IgD-negative memory B cell (primary cell): ENCODE measurements at regions not wholly inside any gene's neighbourhood (a gene's known extent, or its start where the extent isn't known, plus 50 kb on each side); places are given as distances from the start of the nearest gene placed in this dataset.

ENCODE experiments used
- H3K27ac Mint-ChIP-seq, 3 donors: one replicate each; pipeline ENCODE4 v1.8.0; 2020 to 2022; ENCODE audit warnings: mild to moderate bottlenecking in 3 of 3, mixed read lengths in 3 of 3, moderate library complexity in 1 of 3
- H3K27me3 Mint-ChIP-seq: one replicate; pipeline ENCODE4 v1.8.0; 2021; ENCODE audit warnings: mixed read lengths
- H3K36me3 Mint-ChIP-seq: one replicate; pipeline ENCODE4 v1.8.0; 2020; ENCODE audit warnings: mild to moderate bottlenecking, mixed read lengths
- H3K4me1 Mint-ChIP-seq, 3 donors: one replicate each; pipeline ENCODE4 v1.8.0; 2020 to 2022; ENCODE audit warnings: mixed read lengths in 3 of 3, mild to moderate bottlenecking in 1 of 3
- H3K4me3 Mint-ChIP-seq, 4 donors: one replicate each; pipeline ENCODE4 v1.8.0; 2020 to 2022; ENCODE audit warnings: mild to moderate bottlenecking in 4 of 4, mixed read lengths in 4 of 4, moderate library complexity in 3 of 4
- H3K9me3 Mint-ChIP-seq, 3 donors: one replicate each; pipeline ENCODE4 v1.8.0; 2020 to 2021; ENCODE audit warnings: mixed read lengths in 3 of 3, mild to moderate bottlenecking in 1 of 3

- Mint-ChIP-seq H3K4me1 (no peaks in the 10 kb centered on the region), H3K9me3 (peaks cover 0 to 10% (median 0%) of the 10 kb centered on the region in 3 donors), H3K4me3 (no peak overlapping the region), H3K27ac (no peak overlapping the region), H3K27me3 (no peaks in the 10 kb centered on the region), H3K36me3 (no peaks in the 10 kb centered on the region)
Observed at GRCh38 chr6:92767101-92767500, 652.3 kb downstream of the EPHA7 start.

GRCh38 chr6:92763680-92764079 lies 655.7 kb downstream of the EPHA7 start:
- Mint-ChIP-seq H3K4me1 (no peaks in the 10 kb centered on the region), H3K27ac (no peak overlapping the region), H3K4me3 (no peak overlapping the region), H3K9me3 (peaks cover 0 to 5% (median 5%) of the 10 kb centered on the region in 3 donors), H3K36me3 (no peaks in the 10 kb centered on the region), H3K27me3 (no peaks in the 10 kb centered on the region)

- H3K4me1 Mint-ChIP-seq = no peaks in the 10 kb centered on the region
- no peak overlapping the region for H3K27ac Mint-ChIP-seq
- peaks cover 0 to 5% (median 2%) of the 10 kb centered on the region in 3 donors for H3K9me3 Mint-ChIP-seq
- no peak overlapping the region for H3K4me3 Mint-ChIP-seq
- H3K36me3 Mint-ChIP-seq = no peaks in the 10 kb centered on the region
- H3K27me3 Mint-ChIP-seq = no peaks in the 10 kb centered on the region
Observed at GRCh38 chr6:92763274-92763584, 656.1 kb downstream of the EPHA7 start.

- Mint-ChIP-seq H3K27ac (no peak overlapping the region), H3K36me3 (no peaks in the 10 kb centered on the region), H3K4me3 (no peak overlapping the region), H3K4me1 (no peaks in the 10 kb centered on the region), H3K27me3 (no peaks in the 10 kb centered on the region), H3K9me3 (peaks cover 0 to 5% (median 2%) of the 10 kb centered on the region in 3 donors)
Observed at GRCh38 chr6:92762443-92763273, 656.7 kb downstream of the EPHA7 start.

GRCh38 chr6:92759178-92759577 lies 660.2 kb downstream of the EPHA7 start:
- Mint-ChIP-seq H3K27me3 (no peaks in the 10 kb centered on the region), H3K27ac (no peak overlapping the region), H3K9me3 (peaks cover 0 to 5% (median 2%) of the 10 kb centered on the region in 3 donors), H3K36me3 (no peaks in the 10 kb centered on the region), H3K4me1 (no peaks in the 10 kb centered on the region), H3K4me3 (no peak overlapping the region)

- Mint-ChIP-seq H3K9me3 (peaks cover 2 to 5% (median 4%) of the 10 kb centered on the region in 3 donors), H3K4me1 (no peaks in the 10 kb centered on the region), H3K27me3 (no peaks in the 10 kb centered on the region), H3K36me3 (no peaks in the 10 kb centered on the region), H3K27ac (no peak overlapping the region), H3K4me3 (no peak overlapping the region)
Observed at GRCh38 chr6:92757925-92758324, 661.4 kb downstream of the EPHA7 start.

GRCh38 chr6:92756912-92757311 lies 662.4 kb downstream of the EPHA7 start:
- no peak overlapping the region for H3K27ac Mint-ChIP-seq

GRCh38 chr6:92753956-92754355 lies 665.4 kb downstream of the EPHA7 start:
- Mint-ChIP-seq H3K36me3 (no peaks in the 10 kb centered on the region), H3K4me3 (no peak overlapping the region), H3K4me1 (no peaks in the 10 kb centered on the region), H3K27ac (no peak overlapping the region), H3K27me3 (no peaks in the 10 kb centered on the region), H3K9me3 (peaks cover 7 to 13% (median 11%) of the 10 kb centered on the region in 3 donors)

More at GRCh38 chr6:92756912-92757311, 662.4 kb downstream of the EPHA7 start:
- Mint-ChIP-seq H3K4me3 (no peak overlapping the region), H3K9me3 (peaks cover 7 to 14% (median 9%) of the 10 kb centered on the region in 3 donors), H3K36me3 (no peaks in the 10 kb centered on the region), H3K27me3 (no peaks in the 10 kb centered on the region), H3K4me1 (no peaks in the 10 kb centered on the region)

GRCh38 chr6:92752114-92752513 lies 667.2 kb downstream of the EPHA7 start:
- Mint-ChIP-seq H3K36me3 (no peaks in the 10 kb centered on the region), H3K4me1 (no peaks in the 10 kb centered on the region), H3K9me3 (peaks cover 6 to 11% (median 11%) of the 10 kb centered on the region in 3 donors), H3K27me3 (no peaks in the 10 kb centered on the region), H3K4me3 (no peak overlapping the region), H3K27ac (no peak overlapping the region)

- Mint-ChIP-seq H3K27ac (no peak overlapping the region), H3K4me1 (no peaks in the 10 kb centered on the region), H3K36me3 (no peaks in the 10 kb centered on the region), H3K27me3 (no peaks in the 10 kb centered on the region), H3K9me3 (peaks cover 9 to 15% (median 13%) of the 10 kb centered on the region in 3 donors), H3K4me3 (no peak overlapping the region)
Observed at GRCh38 chr6:92748131-92748530, 671.2 kb downstream of the EPHA7 start.

- Mint-ChIP-seq H3K9me3 (peaks cover 0 to 4% (median 3%) of the 10 kb centered on the region in 3 donors), H3K4me1 (no peaks in the 10 kb centered on the region), H3K36me3 (no peaks in the 10 kb centered on the region), H3K27ac (no peak overlapping the region), H3K27me3 (no peaks in the 10 kb centered on the region), H3K4me3 (no peak overlapping the region)
Observed at GRCh38 chr6:92737983-92738382, 681.4 kb downstream of the EPHA7 start.

GRCh38 chr6:92723390-92723931 lies 695.9 kb downstream of the EPHA7 start:
- Mint-ChIP-seq H3K27me3 (no peaks in the 10 kb centered on the region), H3K4me1 (no peaks in the 10 kb centered on the region), H3K4me3 (no peak overlapping the region), H3K27ac (no peak overlapping the region), H3K9me3 (peaks cover 3 to 10% (median 8%) of the 10 kb centered on the region in 3 donors), H3K36me3 (no peaks in the 10 kb centered on the region)

- H3K4me3 Mint-ChIP-seq = no peak overlapping the region
- H3K36me3 Mint-ChIP-seq = no peaks in the 10 kb centered on the region
- H3K27me3 Mint-ChIP-seq = no peaks in the 10 kb centered on the region
- peaks cover 3 to 10% (median 8%) of the 10 kb centered on the region in 3 donors for H3K9me3 Mint-ChIP-seq
- H3K4me1 Mint-ChIP-seq = no peaks in the 10 kb centered on the region
- no peak overlapping the region for H3K27ac Mint-ChIP-seq
Observed at GRCh38 chr6:92719773-92720172, 699.6 kb downstream of the EPHA7 start.

- H3K4me3 Mint-ChIP-seq = no peak overlapping the region
- H3K27ac Mint-ChIP-seq = no peak overlapping the region
- H3K36me3 Mint-ChIP-seq = no peaks in the 10 kb centered on the region
- no peaks in the 10 kb centered on the region for H3K4me1 Mint-ChIP-seq
- no peaks in the 10 kb centered on the region for H3K27me3 Mint-ChIP-seq
- H3K9me3 Mint-ChIP-seq = peaks cover 4 to 8% (median 5%) of the 10 kb centered on the region in 3 donors
Observed at GRCh38 chr6:92716638-92717037, 702.7 kb downstream of the EPHA7 start.

- H3K27me3 Mint-ChIP-seq = no peaks in the 10 kb centered on the region
- peaks cover 4 to 8% (median 5%) of the 10 kb centered on the region in 3 donors for H3K9me3 Mint-ChIP-seq
- H3K27ac Mint-ChIP-seq = no peak overlapping the region
- no peak overlapping the region for H3K4me3 Mint-ChIP-seq
- no peaks in the 10 kb centered on the region for H3K36me3 Mint-ChIP-seq
- no peaks in the 10 kb centered on the region for H3K4me1 Mint-ChIP-seq
Observed at GRCh38 chr6:92715991-92716390, 703.4 kb downstream of the EPHA7 start.

- H3K27ac Mint-ChIP-seq = no peak overlapping the region
- H3K27me3 Mint-ChIP-seq = no peaks in the 10 kb centered on the region
- no peak overlapping the region for H3K4me3 Mint-ChIP-seq
- no peaks in the 10 kb centered on the region for H3K36me3 Mint-ChIP-seq
- peaks cover 0 to 5% (median 0%) of the 10 kb centered on the region in 3 donors for H3K9me3 Mint-ChIP-seq
- no peaks in the 10 kb centered on the region for H3K4me1 Mint-ChIP-seq
Observed at GRCh38 chr6:92714346-92714745, 705.0 kb downstream of the EPHA7 start.
